ENCODE measurements at regions not wholly inside any gene's neighbourhood (a gene's known extent, or its start where the extent isn't known, plus 50 kb on each side); places are given as distances from the start of the nearest gene placed in this dataset.
A peak's percentile ranks its signal among the peaks of the same experiment; 100 is the strongest.
"Not testable (repeated sequence)": the region's sequence is repeated elsewhere in the genome, so short reads cannot be mapped to it uniquely, and the experiment has no call there.

DNA sequence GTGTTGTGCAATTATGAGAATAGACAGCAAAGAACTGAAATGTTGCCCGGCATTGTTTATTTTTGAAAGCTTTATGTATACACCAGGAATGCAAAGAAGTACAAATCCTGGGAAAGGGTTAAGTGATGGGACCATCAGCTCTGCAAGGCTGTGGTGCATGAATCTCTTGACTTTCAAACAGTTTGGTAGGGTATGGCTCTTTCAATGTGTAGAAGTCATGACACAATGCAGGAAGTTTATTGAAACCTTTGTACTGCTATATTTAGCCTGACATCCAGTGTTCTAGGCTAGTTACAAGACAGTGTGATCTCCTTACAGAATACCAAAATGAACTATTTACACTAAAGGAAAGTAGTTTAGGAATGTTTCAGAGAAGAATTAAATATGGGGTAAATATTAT, 206.8 kb upstream of the HAND2 start:
- 100% methylated on average over 1 of the region's 1 CpG for WGBS (ENCODE audit: insufficient coverage)
- Histone ChIP-seq H3K27ac (ENCODE audit: low read length) (no peak overlapping the region), H3K36me3 (ENCODE audit: control insufficient read depth, insufficient read depth, low read length) (no peaks in the 10 kb centered on the region), H3K9me3 (replicated peaks; ENCODE audit: control insufficient read depth, low read depth, low read length) (no peaks in the 10 kb centered on the region), H3K27me3 (ENCODE audit: control insufficient read depth, insufficient read depth, low read length) (no peaks in the 10 kb centered on the region), H3K4me3 (ENCODE audit: low read length) (no peak overlapping the region), H3K4me1 (ENCODE audit: control insufficient read depth, insufficient read depth, low read length) (no peaks in the 10 kb centered on the region)
- no peak for DNase-seq

DNA sequence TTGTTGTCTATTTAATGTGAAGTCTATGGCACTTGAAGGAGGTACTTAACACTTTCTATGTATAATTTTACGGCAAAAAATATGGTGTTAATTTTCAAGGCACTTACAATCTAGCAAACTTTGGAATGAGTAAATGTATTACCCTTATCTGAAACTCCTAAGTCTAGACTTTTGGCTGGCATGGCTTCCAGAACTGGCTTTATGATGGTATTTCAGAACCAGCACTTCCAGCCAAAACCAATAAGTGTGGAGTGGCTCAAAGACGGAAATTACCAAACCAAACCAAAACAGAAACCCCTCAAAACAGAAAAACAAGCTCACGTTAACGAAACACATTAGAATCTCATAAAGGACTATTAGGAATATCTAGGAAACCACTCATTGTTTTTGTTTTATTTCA, 205.6 kb upstream of the HAND2 start:
- Histone ChIP-seq H3K27ac (ENCODE audit: low read length) (no peak overlapping the region), H3K36me3 (ENCODE audit: control insufficient read depth, insufficient read depth, low read length) (no peaks in the 10 kb centered on the region), H3K9me3 (replicated peaks; ENCODE audit: control insufficient read depth, low read depth, low read length) (no peaks in the 10 kb centered on the region), H3K4me3 (ENCODE audit: low read length) (no peak overlapping the region), H3K27me3 (ENCODE audit: control insufficient read depth, insufficient read depth, low read length) (no peaks in the 10 kb centered on the region), H3K4me1 (ENCODE audit: control insufficient read depth, insufficient read depth, low read length) (no peaks in the 10 kb centered on the region)
- no CpG with 5 or more reads among the region's 4 CpGs for WGBS (ENCODE audit: insufficient coverage)
- no peak for DNase-seq

DNA sequence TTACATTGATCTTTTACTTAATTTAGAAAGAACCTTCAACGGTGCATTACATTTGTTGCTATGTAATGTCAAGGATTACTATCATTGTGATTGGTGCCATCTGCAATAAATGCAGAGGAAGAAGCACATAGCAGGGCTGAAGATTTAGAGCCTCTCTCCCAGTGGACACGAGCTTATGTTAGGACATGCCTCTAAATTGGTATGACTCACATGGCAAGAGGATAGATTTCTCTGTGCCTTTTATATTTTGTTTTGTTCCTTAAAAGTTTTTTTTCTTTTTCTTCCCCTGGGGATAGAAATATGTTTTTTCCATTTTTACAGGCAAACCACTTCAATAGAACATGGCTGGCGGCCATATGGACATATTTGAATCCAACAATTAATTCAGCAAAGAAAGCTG, 205.0 kb upstream of the HAND2 start:
- no CpG with 5 or more reads among the region's 3 CpGs for WGBS (ENCODE audit: insufficient coverage)
- H3K4me3 ChIP-seq (ENCODE audit: low read length), result no peak overlapping the region
- peak; percentile 7 for DNase-seq
- no peaks in the 10 kb centered on the region for H3K9me3 ChIP-seq (replicated peaks; ENCODE audit: control insufficient read depth, low read depth, low read length)
- no peaks in the 10 kb centered on the region for H3K27me3 ChIP-seq (ENCODE audit: control insufficient read depth, insufficient read depth, low read length)
- H3K4me1 ChIP-seq (ENCODE audit: control insufficient read depth, insufficient read depth, low read length), result no peaks in the 10 kb centered on the region
- no peak overlapping the region for H3K27ac ChIP-seq (ENCODE audit: low read length)
- no peaks in the 10 kb centered on the region for H3K36me3 ChIP-seq (ENCODE audit: control insufficient read depth, insufficient read depth, low read length)

DNA sequence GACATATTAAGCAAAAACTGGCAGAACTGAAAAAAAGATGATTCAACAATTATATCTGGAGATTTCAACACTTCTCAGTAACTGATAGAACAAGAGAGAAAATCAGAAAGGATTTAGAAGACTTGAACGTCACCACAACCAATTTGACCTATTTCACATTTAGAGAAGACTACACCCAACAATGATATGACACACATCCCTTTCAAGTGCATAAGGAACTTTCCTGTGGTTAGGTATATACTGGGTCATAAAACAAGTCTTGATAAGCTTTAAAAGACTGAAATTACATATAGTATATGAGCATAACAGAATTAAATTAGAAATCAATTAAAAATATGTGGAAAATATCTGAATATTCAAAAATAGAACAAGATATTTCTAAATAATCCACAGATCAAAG, 201.2 kb upstream of the HAND2 start:
- H3K4me1 ChIP-seq (ENCODE audit: control insufficient read depth, insufficient read depth, low read length), result no peaks in the 10 kb centered on the region
- H3K27ac ChIP-seq (ENCODE audit: low read length), result no peak overlapping the region
- no peaks in the 10 kb centered on the region for H3K36me3 ChIP-seq (ENCODE audit: control insufficient read depth, insufficient read depth, low read length)
- no peaks in the 10 kb centered on the region for H3K27me3 ChIP-seq (ENCODE audit: control insufficient read depth, insufficient read depth, low read length)
- WGBS (ENCODE audit: insufficient coverage), result no CpG with 5 or more reads among the region's 1 CpG
- no peak for DNase-seq
- no peak overlapping the region for H3K4me3 ChIP-seq (ENCODE audit: low read length)
- peaks cover 4% of the 10 kb centered on the region for H3K9me3 ChIP-seq (replicated peaks; ENCODE audit: control insufficient read depth, low read depth, low read length)

DNA sequence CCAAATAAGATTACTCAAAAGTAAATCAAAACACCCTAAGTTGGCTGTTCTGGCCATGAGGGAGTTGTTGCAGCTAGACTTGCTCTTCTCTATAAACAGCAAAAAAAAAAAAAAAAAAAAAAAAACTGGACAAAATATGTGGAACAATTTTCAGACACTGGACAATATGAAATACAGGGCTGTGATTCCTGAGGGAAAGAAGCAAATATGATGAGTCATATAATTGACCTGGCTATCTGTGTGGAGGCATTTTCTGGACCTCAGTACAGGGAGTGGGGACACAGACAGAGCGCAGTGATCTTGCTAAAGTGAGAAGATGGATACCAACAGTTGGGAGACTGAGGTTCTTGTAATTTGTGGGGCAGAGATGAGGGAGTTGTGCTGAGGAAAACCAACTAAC, 192.0 kb upstream of the HAND2 start:
- Histone ChIP-seq H3K27ac (ENCODE audit: low read length) (no peak overlapping the region), H3K27me3 (ENCODE audit: control insufficient read depth, insufficient read depth, low read length) (no peaks in the 10 kb centered on the region), H3K4me3 (ENCODE audit: low read length) (no peak overlapping the region), H3K4me1 (ENCODE audit: control insufficient read depth, insufficient read depth, low read length) (no peaks in the 10 kb centered on the region), H3K9me3 (replicated peaks; ENCODE audit: control insufficient read depth, low read depth, low read length) (peaks cover 5% of the 10 kb centered on the region), H3K36me3 (ENCODE audit: control insufficient read depth, insufficient read depth, low read length) (no peaks in the 10 kb centered on the region)
- DNase-seq, result no peak
- WGBS (ENCODE audit: insufficient coverage), result no CpG with 5 or more reads among the region's 1 CpG

DNA sequence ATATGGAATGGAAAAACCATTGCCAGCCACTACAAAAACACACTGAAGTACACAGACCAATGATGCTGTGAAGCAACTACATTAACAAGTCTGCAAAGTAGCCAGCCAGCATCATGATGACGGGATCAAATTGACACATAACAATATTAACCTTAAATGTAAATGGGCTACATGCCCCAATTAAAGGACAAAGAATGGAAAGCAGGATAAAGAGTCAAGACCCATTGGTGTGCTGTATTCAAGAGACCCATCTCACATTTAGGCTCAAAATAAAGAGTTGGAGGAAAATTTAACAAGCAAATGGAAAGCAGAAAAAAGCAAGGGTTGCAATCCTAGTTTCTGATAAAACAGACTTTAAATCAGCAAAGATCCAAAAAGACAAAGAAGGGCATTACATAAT, 188.5 kb upstream of the HAND2 start:
- not testable (repeated sequence) for H3K27ac ChIP-seq (ENCODE audit: low read length); H3K9me3 ChIP-seq (replicated peaks; ENCODE audit: control insufficient read depth, low read depth, low read length); H3K4me1 ChIP-seq (ENCODE audit: control insufficient read depth, insufficient read depth, low read length); H3K4me3 ChIP-seq (ENCODE audit: low read length); H3K36me3 ChIP-seq (ENCODE audit: control insufficient read depth, insufficient read depth, low read length); H3K27me3 ChIP-seq (ENCODE audit: control insufficient read depth, insufficient read depth, low read length); DNase-seq
- no CpG with 5 or more reads among the region's 1 CpG for WGBS (ENCODE audit: insufficient coverage)

DNA sequence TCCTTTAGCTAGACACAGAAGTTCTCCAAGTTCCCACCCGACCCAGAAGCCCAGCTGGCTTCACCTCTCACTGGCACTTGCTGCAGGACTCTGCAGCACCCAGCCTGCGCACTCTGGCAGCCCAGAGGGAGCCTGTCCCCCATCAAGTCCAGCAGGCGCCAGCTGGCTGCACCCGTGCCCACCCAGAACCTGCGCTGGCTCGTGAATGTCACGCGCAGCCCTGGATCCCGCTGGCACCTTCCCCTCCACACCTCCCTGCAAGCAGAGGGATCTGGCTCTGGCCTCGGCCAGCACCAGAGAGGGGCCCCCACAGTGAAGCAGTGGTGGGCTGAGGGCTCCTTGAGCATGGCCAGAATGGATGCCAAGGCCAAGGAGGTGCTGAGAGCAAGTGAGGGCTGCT, 187.6 kb upstream of the HAND2 start:
- Histone ChIP-seq H3K4me3 (ENCODE audit: low read length) (no peak overlapping the region), H3K9me3 (replicated peaks; ENCODE audit: control insufficient read depth, low read depth, low read length) (peaks cover 5% of the 10 kb centered on the region), H3K36me3 (ENCODE audit: control insufficient read depth, insufficient read depth, low read length) (no peaks in the 10 kb centered on the region), H3K27ac (ENCODE audit: low read length) (no peak overlapping the region), H3K27me3 (ENCODE audit: control insufficient read depth, insufficient read depth, low read length) (no peaks in the 10 kb centered on the region), H3K4me1 (ENCODE audit: control insufficient read depth, insufficient read depth, low read length) (no peaks in the 10 kb centered on the region)
- WGBS (ENCODE audit: insufficient coverage), result 85% methylated on average over 2 of the region's 10 CpGs
- no peak for DNase-seq

DNA sequence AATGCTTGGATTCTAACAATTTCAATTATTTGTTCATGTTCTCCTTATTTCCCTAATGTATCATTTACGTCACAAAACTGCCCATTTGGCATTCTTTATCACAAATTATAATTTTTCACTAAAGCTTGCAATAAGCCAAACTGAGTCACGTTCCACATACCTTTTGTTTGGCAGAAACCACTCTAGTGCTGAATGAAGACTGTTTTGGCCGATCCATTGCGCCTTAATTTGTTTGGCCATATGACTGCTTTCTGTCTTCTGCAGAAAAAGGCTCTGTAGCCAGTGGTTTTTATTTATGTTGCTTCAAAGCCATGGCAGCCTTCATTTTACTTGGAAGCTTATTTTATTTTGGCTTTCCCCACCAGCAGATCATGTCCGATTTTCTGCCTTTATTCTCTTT, 184.4 kb upstream of the HAND2 start:
- Histone ChIP-seq H3K4me1 (ENCODE audit: control insufficient read depth, insufficient read depth, low read length) (no peaks in the 10 kb centered on the region), H3K36me3 (ENCODE audit: control insufficient read depth, insufficient read depth, low read length) (no peaks in the 10 kb centered on the region), H3K9me3 (replicated peaks; ENCODE audit: control insufficient read depth, low read depth, low read length) (peaks cover 5% of the 10 kb centered on the region), H3K27me3 (ENCODE audit: control insufficient read depth, insufficient read depth, low read length) (no peaks in the 10 kb centered on the region), H3K4me3 (ENCODE audit: low read length) (no peak overlapping the region), H3K27ac (ENCODE audit: low read length) (no peak overlapping the region)
- 60% methylated on average over 1 of the region's 5 CpGs for WGBS (ENCODE audit: insufficient coverage)
- peak; percentile 56 for DNase-seq

DNA sequence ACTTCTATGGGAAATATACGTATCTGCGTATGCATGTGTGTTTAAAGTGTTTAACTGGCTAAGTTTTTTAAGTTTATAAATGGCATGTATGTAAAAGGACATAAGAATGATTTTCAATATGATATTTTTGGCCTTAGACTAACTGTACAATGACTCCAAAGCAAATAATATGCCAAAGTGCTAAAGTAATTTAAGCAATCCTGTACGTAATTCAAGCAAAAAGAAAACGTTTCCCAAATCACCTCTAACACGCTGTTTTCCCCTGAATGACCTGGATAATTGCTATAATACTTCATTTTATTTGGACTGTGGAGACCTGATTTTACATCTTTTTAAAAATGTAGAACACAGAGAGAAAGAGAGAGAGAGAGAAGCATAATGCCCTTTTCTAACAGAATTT, 183.0 kb upstream of the HAND2 start:
- DNase-seq, result peak; percentile 63
- Histone ChIP-seq H3K27ac (ENCODE audit: low read length) (no peak overlapping the region), H3K4me3 (ENCODE audit: low read length) (no peak overlapping the region), H3K9me3 (replicated peaks; ENCODE audit: control insufficient read depth, low read depth, low read length) (peaks cover 5% of the 10 kb centered on the region), H3K4me1 (ENCODE audit: control insufficient read depth, insufficient read depth, low read length) (no peaks in the 10 kb centered on the region), H3K36me3 (ENCODE audit: control insufficient read depth, insufficient read depth, low read length) (no peaks in the 10 kb centered on the region), H3K27me3 (ENCODE audit: control insufficient read depth, insufficient read depth, low read length) (no peaks in the 10 kb centered on the region)
- no CpG with 5 or more reads among the region's 5 CpGs for WGBS (ENCODE audit: insufficient coverage)

DNA sequence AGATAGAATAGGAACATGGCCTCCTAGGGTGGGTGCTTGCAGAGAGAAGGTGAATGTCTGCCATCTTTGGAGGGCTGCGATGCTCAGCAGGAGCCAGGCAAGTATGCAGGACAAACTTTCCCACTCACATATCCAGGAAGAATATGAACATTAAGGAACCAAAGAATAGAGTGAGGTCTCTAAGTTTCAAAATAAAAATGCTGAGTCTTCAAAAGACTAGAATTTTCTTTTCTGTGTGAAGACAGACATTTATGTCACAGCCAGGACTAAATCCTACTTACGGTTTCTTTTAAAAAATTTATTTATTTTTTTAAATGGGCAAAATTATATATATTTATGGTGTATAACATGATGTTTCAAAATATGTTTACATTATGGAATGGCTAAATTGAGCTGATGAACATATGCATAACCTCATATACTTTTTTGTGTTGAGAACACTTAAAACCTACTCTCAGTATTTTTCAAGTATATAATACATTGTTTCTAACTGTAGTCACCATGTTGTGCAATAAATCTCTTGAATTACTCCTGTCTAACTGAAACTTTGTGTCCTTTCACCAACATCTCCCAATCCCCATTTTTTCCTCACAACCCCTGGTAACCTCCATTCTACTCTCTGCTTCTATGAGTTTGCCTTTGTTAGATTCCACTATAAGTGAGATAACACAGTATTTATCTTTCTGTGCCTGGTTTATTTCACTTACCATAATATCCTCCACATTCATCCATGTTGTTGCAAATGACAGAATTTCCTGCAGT, 177.8 kb upstream of the HAND2 start:
- no peak for DNase-seq
- no peak overlapping the region for H3K4me3 ChIP-seq (ENCODE audit: low read length)
- no peaks in the 10 kb centered on the region for H3K9me3 ChIP-seq (replicated peaks; ENCODE audit: control insufficient read depth, low read depth, low read length)
- no peak overlapping the region for H3K27ac ChIP-seq (ENCODE audit: low read length)
- no CpG with 5 or more reads among the region's 2 CpGs for WGBS (ENCODE audit: insufficient coverage)
- no peaks in the 10 kb centered on the region for H3K27me3 ChIP-seq (ENCODE audit: control insufficient read depth, insufficient read depth, low read length)
- no peaks in the 10 kb centered on the region for H3K4me1 ChIP-seq (ENCODE audit: control insufficient read depth, insufficient read depth, low read length)
- no peaks in the 10 kb centered on the region for H3K36me3 ChIP-seq (ENCODE audit: control insufficient read depth, insufficient read depth, low read length)

DNA sequence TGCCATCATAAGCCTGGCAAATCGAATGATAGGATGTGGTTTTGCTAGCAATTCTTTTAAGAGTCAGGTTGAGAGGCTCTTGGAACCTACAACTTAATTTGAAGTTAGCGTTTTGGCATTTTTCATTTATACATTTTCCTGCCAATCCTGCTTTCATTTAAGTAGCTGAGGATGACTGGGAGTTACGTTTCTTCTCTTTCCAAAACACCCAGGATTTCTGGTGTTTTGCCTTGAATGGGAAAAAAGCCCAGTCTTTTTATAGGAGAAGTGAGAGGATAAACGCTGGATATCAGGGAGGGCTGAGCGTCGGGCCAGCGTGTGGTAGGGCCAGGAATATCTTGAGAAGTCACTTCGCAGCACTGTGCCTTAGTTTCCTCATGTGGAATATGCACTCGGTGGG, 174.2 kb upstream of the HAND2 start:
- no peaks in the 10 kb centered on the region for H3K27me3 ChIP-seq (ENCODE audit: control insufficient read depth, insufficient read depth, low read length)
- peak; percentile 84 for DNase-seq
- no peaks in the 10 kb centered on the region for H3K36me3 ChIP-seq (ENCODE audit: control insufficient read depth, insufficient read depth, low read length)
- H3K27ac ChIP-seq (ENCODE audit: low read length), result no peak overlapping the region
- no peak overlapping the region for H3K4me3 ChIP-seq (ENCODE audit: low read length)
- H3K4me1 ChIP-seq (ENCODE audit: control insufficient read depth, insufficient read depth, low read length), result no peaks in the 10 kb centered on the region
- WGBS (ENCODE audit: insufficient coverage), result 35% methylated on average over 5 of the region's 9 CpGs
- no peaks in the 10 kb centered on the region for H3K9me3 ChIP-seq (replicated peaks; ENCODE audit: control insufficient read depth, low read depth, low read length)

All from muscle of leg (tissue), 3 donors.